ENCODE measurements at regions not wholly inside any gene's neighbourhood (a gene's known extent, or its start where the extent isn't known, plus 50 kb on each side); places are given as distances from the start of the nearest gene placed in this dataset.

DNA sequence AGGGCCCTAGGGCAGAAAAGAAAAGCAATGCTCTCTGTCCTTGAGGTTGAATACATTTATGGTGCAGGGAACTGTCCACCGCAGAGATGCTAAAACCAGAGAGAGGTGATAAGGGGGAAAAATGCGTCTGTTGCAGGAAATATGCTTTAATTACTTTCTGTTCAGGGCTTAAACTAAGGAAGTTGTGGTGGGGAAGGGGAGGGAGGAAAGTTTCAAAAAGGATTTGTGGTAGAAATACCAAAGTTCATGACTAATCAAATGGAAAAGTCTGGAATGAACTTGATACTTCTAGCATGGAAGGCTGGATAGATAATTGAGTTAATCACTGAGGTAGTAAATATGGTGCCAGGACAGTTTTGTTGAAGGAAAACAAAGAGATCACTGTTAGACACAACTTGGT, 99.0 kb downstream of the ASB9 start:
- no peak for TF ChIP-seq CTCF (IDR thresholded peaks at IDR 0.05)
- TF ChIP-seq ZFX (IDR thresholded peaks at IDR 0.05; ENCODE audit: borderline replicate concordance) = no peak

All from 22Rv1 (cell line).